PFSK-1 (cell line): ENCODE measurements at regions not wholly inside any gene's neighbourhood (a gene's known extent, or its start where the extent isn't known, plus 50 kb on each side); places are given as distances from the start of the nearest gene placed in this dataset.

Experiments used
- FOXP2 ChIP-seq: optimal IDR thresholded peaks from 2 replicates; pipeline ENCODE3; 2011; ENCODE audit warnings: borderline replicate concordance, control low read depth, inconsistent platforms; ENCODE audit not compliant: insufficient read depth; ENCODE audit errors: extremely low read length, extremely low read depth
- POLR2AphosphoS5 ChIP-seq: IDR thresholded peaks from 2 replicates; pipeline ENCODE4 v1.6.1; 2012; ENCODE audit warnings: low read depth, mild to moderate bottlenecking, control low read depth, low read length, moderate library complexity
- REST ChIP-seq, 2 experiments: IDR thresholded peaks; 2 replicates each; pipeline versions ENCODE4 v1.6.1 to v1.8.0; 2011 to 2012; ENCODE audit warnings: low read depth in 2 of 2, low read length in 2 of 2, control low read depth in 1 of 2, inconsistent platforms in 1 of 2, mild to moderate bottlenecking in 1 of 2, moderate library complexity in 1 of 2; ENCODE audit not compliant: insufficient read depth in 1 of 2
- SIN3A ChIP-seq: IDR thresholded peaks from 2 replicates; pipeline ENCODE4 v1.6.1; 2012; ENCODE audit warnings: mild to moderate bottlenecking, low read length, moderate library complexity, borderline replicate concordance; ENCODE audit not compliant: insufficient read depth
- TAF1 ChIP-seq: IDR thresholded peaks from 2 replicates; pipeline ENCODE4 v1.6.1; 2012; ENCODE audit warnings: low read length, control low read depth, borderline replicate concordance; ENCODE audit not compliant: insufficient read depth

- TF ChIP-seq POLR2AphosphoS5, result no peak
- no peak for TF ChIP-seq SIN3A
- no peak for TF ChIP-seq TAF1
- TF ChIP-seq REST (IDR thresholded peaks at IDR 0.05; ENCODE audit: insufficient read depth in 1 of 2, low read depth in 2 of 2, low read length in 2 of 2), result no peak
- TF ChIP-seq FOXP2, result no peak
Measured at GRCh38 chr5:143506836-143507552, 103.5 kb upstream of the NR3C1 start.
